Neural cell (in vitro differentiated cells): ENCODE measurements at regions not wholly inside any gene's neighbourhood (a gene's known extent, or its start where the extent isn't known, plus 50 kb on each side); places are given as distances from the start of the nearest gene placed in this dataset.

ENCODE experiments used
- H2AFZ ChIP-seq: fragments of 200-600, 300-800 bp; sonication (generic), shearing (Covaris generic); 2 replicates; pipeline ENCODE4 v1.6.0; 2014; ENCODE audit warnings: low read depth, mild to moderate bottlenecking, antibody characterized with exemption, low read length, moderate library complexity
- H3F3A ChIP-seq: fragments of 200-600 bp; shearing (Covaris generic); 2 replicates; pipeline ENCODE4 v1.6.1; 2016; ENCODE audit warnings: mild to moderate bottlenecking, moderate library complexity, mixed read lengths, antibody characterized with exemption, low read length; ENCODE audit not compliant: insufficient read depth, poor library complexity, severe bottlenecking
- H3K27ac ChIP-seq: fragments of 200-600, 300-800 bp; sonication (generic), shearing (Covaris generic); 2 replicates; pipeline ENCODE4 v1.5.1; 2014; ENCODE audit warnings: mild to moderate bottlenecking, low read length, moderate library complexity
- H3K27me3 ChIP-seq: fragments of 300-800, 200-600 bp; sonication (generic), shearing (Covaris generic); 2 replicates; pipeline ENCODE4 v1.6.0; 2014; ENCODE audit warnings: mild to moderate bottlenecking, low read depth, low read length, moderate library complexity; ENCODE audit not compliant: insufficient read depth
- H3K36me3 ChIP-seq: fragments of 300-800, 200-600 bp; sonication (generic), shearing (Covaris generic); 2 replicates; pipeline ENCODE4 v1.5.1; 2014; ENCODE audit warnings: mild to moderate bottlenecking, antibody characterized with exemption, low read length, moderate library complexity; ENCODE audit not compliant: insufficient read depth
- H3K4me2 ChIP-seq: fragments of 300-800, 200-600 bp; sonication (generic), shearing (Covaris generic); 2 replicates; pipeline ENCODE4 v1.6.0; 2014; ENCODE audit warnings: mild to moderate bottlenecking, low read length
- H3K4me3 ChIP-seq: fragments of 300-800, 200-600 bp; sonication (generic), shearing (Covaris generic); 2 replicates; pipeline ENCODE4 v1.5.1; 2014; ENCODE audit warnings: mild to moderate bottlenecking, low read length, moderate library complexity
- H3K79me2 ChIP-seq: fragments of 200-600 bp; shearing (Covaris generic); replicated peaks from 2 replicates; pipeline ENCODE4 v1.6.0; 2014; ENCODE audit warnings: mild to moderate bottlenecking, low read length, moderate library complexity; ENCODE audit not compliant: insufficient read depth
- H3K9ac ChIP-seq: fragments of 300-800, 200-600 bp; sonication (generic), shearing (Covaris generic); 2 replicates; pipeline ENCODE4 v1.6.1; 2016; ENCODE audit warnings: mild to moderate bottlenecking, low read length, mixed read lengths
- H3K9me2 ChIP-seq: fragments of 200-600 bp; shearing (Covaris generic); 2 replicates; pipeline ENCODE4 v1.6.1; 2016; ENCODE audit warnings: mild to moderate bottlenecking, low read length, mixed read lengths; ENCODE audit not compliant: insufficient read depth
- H3K9me3 ChIP-seq: fragments of 200-600, 300-800 bp; sonication (generic), shearing (Covaris generic); 2 replicates; pipeline ENCODE4 v1.6.1; 2016; ENCODE audit warnings: mild to moderate bottlenecking, mixed run types, low read length, moderate library complexity, mixed read lengths
- H4K20me1 ChIP-seq: fragments of 200-600 bp; shearing (Covaris generic); 2 replicates; pipeline ENCODE4 v1.6.1; 2016; ENCODE audit warnings: mild to moderate bottlenecking, mixed run types; ENCODE audit not compliant: insufficient read depth
- CTCF ChIP-seq: fragments of 450-650 bp; IDR thresholded peaks from 2 replicates; pipeline ENCODE4 v1.5.1; 2014; ENCODE audit warnings: antibody characterized with exemption, mild to moderate bottlenecking, moderate library complexity; ENCODE audit not compliant: poor library complexity, severe bottlenecking
- EP300 ChIP-seq: fragments of 450-650 bp; conservative IDR thresholded peaks from 2 replicates; pipeline ENCODE4 v1.6.1; 2014; ENCODE audit warnings: antibody characterized with exemption, mild to moderate bottlenecking, moderate library complexity; ENCODE audit not compliant: poor library complexity, severe bottlenecking
- EZH2 ChIP-seq: fragments of 200-600, 300-800 bp; shearing (Covaris generic), sonication (generic); IDR thresholded peaks from 2 replicates; pipeline ENCODE4 v1.6.1; 2014; ENCODE audit warnings: antibody characterized with exemption, low read length, borderline replicate concordance, mild to moderate bottlenecking; ENCODE audit not compliant: insufficient read depth, poor library complexity, severe bottlenecking
- MXI1 ChIP-seq: fragments of 450-650 bp; conservative IDR thresholded peaks from 2 replicates; pipeline ENCODE4 v1.6.1; 2014; ENCODE audit warnings: antibody characterized with exemption, mild to moderate bottlenecking; ENCODE audit not compliant: poor library complexity, severe bottlenecking
- POLR2AphosphoS5 ChIP-seq: IDR thresholded peaks from 2 replicates; pipeline ENCODE4 v1.6.1; 2012
- RAD21 ChIP-seq: fragments of 450-650 bp; conservative IDR thresholded peaks from 2 replicates; pipeline ENCODE4 v1.6.1; 2014; ENCODE audit warnings: antibody characterized with exemption, mild to moderate bottlenecking, moderate library complexity
- REST ChIP-seq: IDR thresholded peaks from 2 replicates; pipeline ENCODE4 v1.6.1; 2012; ENCODE audit warnings: borderline replicate concordance
- SMC3 ChIP-seq: fragments of 450-650 bp; conservative IDR thresholded peaks from 2 replicates; pipeline ENCODE4 v1.6.1; 2014; ENCODE audit warnings: antibody characterized with exemption, mild to moderate bottlenecking, moderate library complexity; ENCODE audit not compliant: poor library complexity
- TAF1 ChIP-seq: IDR thresholded peaks from 2 replicates; pipeline ENCODE4 v1.6.1; 2012; ENCODE audit warnings: low read depth

GRCh38 chr18:25935356-25935755 lies 155.1 kb downstream of the SS18 start:
- Histone ChIP-seq H3K4me2 (no peak overlapping the region), H3K9me3 (no peaks in the 10 kb centered on the region), H4K20me1 (no peaks in the 10 kb centered on the region), H3K9me2 (no peaks in the 10 kb centered on the region), H3K27ac (no peak overlapping the region), H3K4me3 (no peak overlapping the region), H3K79me2 (no peaks in the 10 kb centered on the region), H3K36me3 (no peaks in the 10 kb centered on the region), H3K9ac (no peak overlapping the region), H2AFZ (no peak overlapping the region), H3K27me3 (no peaks in the 10 kb centered on the region), H3F3A (no peaks in the 10 kb centered on the region)
- TF ChIP-seq SMC3 (no peak), POLR2AphosphoS5 (no peak), MXI1 (no peak)

GRCh38 chr18:25931126-25931525 lies 159.3 kb downstream of the SS18 start:
- no peaks in the 10 kb centered on the region for H3K79me2 ChIP-seq
- no peak overlapping the region for H3K4me3 ChIP-seq
- no peaks in the 10 kb centered on the region for H3K9me3 ChIP-seq
- no peaks in the 10 kb centered on the region for H3F3A ChIP-seq
- H3K9me2 ChIP-seq = no peaks in the 10 kb centered on the region
- H3K4me2 ChIP-seq = no peak overlapping the region
- H3K36me3 ChIP-seq = no peaks in the 10 kb centered on the region
- no peaks in the 10 kb centered on the region for H4K20me1 ChIP-seq
- H3K27me3 ChIP-seq = no peaks in the 10 kb centered on the region
- TF ChIP-seq POLR2AphosphoS5 (no peak), SMC3 (no peak), MXI1 (no peak), CTCF (no peak), REST (no peak), TAF1 (no peak), RAD21 (no peak), EZH2 (no peak), EP300 (no peak)
- no peak overlapping the region for H3K27ac ChIP-seq
- H2AFZ ChIP-seq = no peak overlapping the region
- no peak overlapping the region for H3K9ac ChIP-seq

- Histone ChIP-seq H3K9me2 (no peaks in the 10 kb centered on the region), H3K9ac (no peak overlapping the region), H3K4me2 (no peak overlapping the region), H3K4me3 (no peak overlapping the region), H3K27me3 (no peaks in the 10 kb centered on the region), H3F3A (no peaks in the 10 kb centered on the region), H3K27ac (no peak overlapping the region), H3K36me3 (no peaks in the 10 kb centered on the region), H2AFZ (no peak overlapping the region), H3K79me2 (no peaks in the 10 kb centered on the region), H4K20me1 (no peaks in the 10 kb centered on the region), H3K9me3 (no peaks in the 10 kb centered on the region)
- TF ChIP-seq CTCF = no peak
- TF ChIP-seq TAF1 = no peak
- no peak for TF ChIP-seq REST
- no peak for TF ChIP-seq EZH2
- no peak for TF ChIP-seq POLR2AphosphoS5
- no peak for TF ChIP-seq SMC3
- TF ChIP-seq RAD21 = no peak
- TF ChIP-seq EP300 = no peak
- no peak for TF ChIP-seq MXI1
Observed at GRCh38 chr18:25929787-25930186, 160.6 kb downstream of the SS18 start.
